ENCODE measurements at regions not wholly inside any gene's neighbourhood (a gene's known extent, or its start where the extent isn't known, plus 50 kb on each side); places are given as distances from the start of the nearest gene placed in this dataset.

DNA sequence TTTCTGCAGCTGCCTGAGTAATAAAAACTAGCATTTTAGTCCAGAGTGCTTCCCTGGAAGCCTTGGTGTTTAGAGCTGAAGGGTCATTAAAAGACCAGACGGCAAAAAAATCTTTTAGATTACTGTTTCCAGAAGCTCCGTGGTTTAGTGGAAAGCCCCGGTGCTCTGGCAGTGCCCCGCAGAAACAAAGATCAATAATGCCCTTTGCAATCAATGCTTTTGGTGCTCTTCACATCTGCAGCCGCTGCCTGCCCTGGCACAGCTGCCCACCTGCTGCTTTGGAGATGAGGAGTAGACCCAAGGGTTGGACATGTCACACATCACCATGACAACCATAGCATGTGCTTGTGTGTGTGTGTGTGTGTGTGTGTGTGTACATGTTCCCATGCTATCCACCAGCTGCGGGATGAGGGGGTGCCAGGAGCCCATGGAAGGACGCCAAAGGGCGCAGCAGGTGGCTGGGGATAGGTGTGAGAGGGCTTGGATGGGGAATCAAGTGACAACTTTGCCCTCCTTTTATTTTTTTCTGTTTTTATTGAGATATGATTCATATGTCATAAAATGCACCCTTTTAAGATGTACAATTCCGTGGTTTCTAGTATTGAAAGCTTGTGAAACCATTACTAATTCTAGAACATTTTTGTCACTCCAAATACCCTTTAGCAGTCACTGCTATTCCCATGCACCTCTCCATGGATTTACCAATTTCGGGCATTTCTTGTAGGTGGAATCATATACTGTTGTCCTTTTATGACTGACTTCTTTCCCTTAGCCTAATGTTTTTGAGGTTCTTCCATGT, 75.7 kb upstream of the KLHL25 start:
- Histone ChIP-seq H3K27me3 (ENCODE audit: insufficient read depth, low read length) (peaks cover 43% of the 10 kb centered on the region), H2AFZ (ENCODE audit: low read length, unreplicated experiment) (no peak overlapping the region), H3K36me3 (ENCODE audit: insufficient read depth, low read length) (no peaks in the 10 kb centered on the region), H3K27ac (ENCODE audit: low read depth, low read length) (no peak overlapping the region), H3K79me2 (ENCODE audit: control insufficient read depth, insufficient read depth, low read length, unreplicated experiment) (no peaks in the 10 kb centered on the region), H3K4me3 (ENCODE audit: low read depth, low read length) (no peak overlapping the region), H3K4me1 (ENCODE audit: control insufficient read depth, insufficient read depth, low read length, unreplicated experiment) (no peaks in the 10 kb centered on the region)

DNA sequence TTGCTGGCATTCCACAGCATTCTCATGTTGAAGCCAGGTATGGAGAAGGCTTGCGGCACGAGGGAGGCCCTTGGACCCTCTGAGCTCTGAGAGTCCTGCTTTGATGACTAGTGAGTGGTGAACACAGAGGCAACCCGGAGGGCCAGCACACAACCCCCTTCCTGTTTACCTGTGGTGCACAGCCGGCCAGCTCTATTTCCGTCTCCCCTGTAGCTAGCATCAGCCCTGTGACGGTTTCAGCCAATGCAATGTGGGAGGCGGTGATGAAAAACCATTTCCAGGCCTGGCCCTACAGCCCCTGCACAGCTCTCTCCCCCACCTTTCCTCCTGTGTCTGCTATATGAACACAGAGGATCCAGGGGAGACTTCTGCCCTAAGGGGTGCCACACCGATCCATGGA, 76.8 kb upstream of the KLHL25 start:
- Histone ChIP-seq H3K27me3 (ENCODE audit: insufficient read depth, low read length) (peaks cover 34% of the 10 kb centered on the region), H3K36me3 (ENCODE audit: insufficient read depth, low read length) (no peaks in the 10 kb centered on the region), H2AFZ (ENCODE audit: low read length, unreplicated experiment) (no peak overlapping the region), H3K79me2 (ENCODE audit: control insufficient read depth, insufficient read depth, low read length, unreplicated experiment) (no peaks in the 10 kb centered on the region), H3K4me1 (ENCODE audit: control insufficient read depth, insufficient read depth, low read length, unreplicated experiment) (no peaks in the 10 kb centered on the region), H3K27ac (ENCODE audit: low read depth, low read length) (no peak overlapping the region), H3K4me3 (ENCODE audit: low read depth, low read length) (no peak overlapping the region)

DNA sequence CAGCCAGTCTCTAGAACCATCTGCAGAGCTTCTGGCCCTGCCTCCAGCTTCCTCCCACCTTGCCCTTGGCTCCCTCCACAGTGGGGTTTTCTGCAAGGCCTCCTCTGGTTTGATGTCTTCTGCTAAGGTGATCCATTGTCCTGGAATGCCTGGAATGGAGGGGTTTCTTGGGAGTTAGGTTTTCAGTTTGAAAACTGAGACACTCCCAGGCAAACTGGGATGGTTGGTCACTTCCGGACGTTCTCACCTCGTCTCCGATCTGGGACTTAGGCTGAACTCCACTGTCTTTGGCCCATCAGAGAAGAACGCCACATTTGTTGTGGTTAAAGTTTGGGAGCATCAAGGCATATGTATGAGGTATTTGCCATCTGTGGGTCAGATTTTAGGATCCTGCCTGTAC, 77.4 kb upstream of the KLHL25 start:
- Histone ChIP-seq H3K27me3 (ENCODE audit: insufficient read depth, low read length) (peaks cover 33% of the 10 kb centered on the region), H3K4me3 (ENCODE audit: low read depth, low read length) (no peak overlapping the region), H3K36me3 (ENCODE audit: insufficient read depth, low read length) (no peaks in the 10 kb centered on the region), H3K79me2 (ENCODE audit: control insufficient read depth, insufficient read depth, low read length, unreplicated experiment) (no peaks in the 10 kb centered on the region), H3K4me1 (ENCODE audit: control insufficient read depth, insufficient read depth, low read length, unreplicated experiment) (no peaks in the 10 kb centered on the region), H2AFZ (ENCODE audit: low read length, unreplicated experiment) (no peak overlapping the region), H3K27ac (ENCODE audit: low read depth, low read length) (no peak overlapping the region)

DNA sequence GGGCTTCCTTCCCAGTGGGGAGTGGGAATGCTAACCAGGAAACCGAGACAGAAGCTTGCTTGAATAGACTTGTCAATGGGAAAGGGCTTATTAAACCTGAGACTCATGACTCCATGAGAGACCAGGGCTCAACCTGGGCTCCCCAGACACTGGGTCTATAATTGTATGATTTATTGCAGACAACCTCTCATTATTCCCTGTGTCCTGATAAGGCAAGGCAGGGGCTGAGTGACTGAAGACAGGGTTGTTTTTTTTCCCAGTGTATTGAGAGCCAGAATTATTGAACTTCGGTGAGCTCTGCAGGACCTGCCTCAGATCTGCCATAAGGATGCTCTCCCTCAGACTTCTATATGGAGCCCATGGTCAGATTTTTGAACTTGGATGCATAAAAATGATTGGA, 79.5 kb upstream of the KLHL25 start:
- no peak overlapping the region for H2AFZ ChIP-seq (ENCODE audit: low read length, unreplicated experiment)
- H3K4me3 ChIP-seq (ENCODE audit: low read depth, low read length): no peak overlapping the region
- no peaks in the 10 kb centered on the region for H3K36me3 ChIP-seq (ENCODE audit: insufficient read depth, low read length)
- peaks cover 28% of the 10 kb centered on the region for H3K27me3 ChIP-seq (ENCODE audit: insufficient read depth, low read length)
- H3K27ac ChIP-seq (ENCODE audit: low read depth, low read length): no peak overlapping the region
- no peaks in the 10 kb centered on the region for H3K79me2 ChIP-seq (ENCODE audit: control insufficient read depth, insufficient read depth, low read length, unreplicated experiment)
- H3K4me1 ChIP-seq (ENCODE audit: control insufficient read depth, insufficient read depth, low read length, unreplicated experiment): no peaks in the 10 kb centered on the region

DNA sequence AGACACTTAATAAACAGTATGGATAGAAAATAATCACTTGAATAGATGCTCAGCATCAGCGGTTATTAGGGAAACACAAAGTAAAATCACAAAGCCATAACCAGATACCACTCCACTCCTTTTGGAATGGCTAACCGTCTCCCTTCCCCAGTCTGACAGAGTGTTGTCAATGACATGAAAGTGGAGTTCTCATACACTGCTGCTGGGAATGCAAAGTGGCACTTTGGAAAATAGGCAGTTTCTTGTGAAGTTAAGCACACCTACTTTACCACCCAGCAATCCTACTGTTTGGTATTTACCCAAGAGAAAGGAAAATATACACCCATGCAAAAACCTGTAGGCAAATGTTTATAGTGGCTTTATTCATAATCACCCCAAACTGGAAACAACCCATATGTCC, 81.0 kb upstream of the KLHL25 start:
- Histone ChIP-seq H3K4me3 (ENCODE audit: low read depth, low read length) (no peak overlapping the region), H3K36me3 (ENCODE audit: insufficient read depth, low read length) (no peaks in the 10 kb centered on the region), H3K27me3 (ENCODE audit: insufficient read depth, low read length) (peaks cover 23% of the 10 kb centered on the region; the same call in 1 of the 2 replicates), H3K4me1 (ENCODE audit: control insufficient read depth, insufficient read depth, low read length, unreplicated experiment) (no peaks in the 10 kb centered on the region), H3K27ac (ENCODE audit: low read depth, low read length) (no peak overlapping the region), H3K79me2 (ENCODE audit: control insufficient read depth, insufficient read depth, low read length, unreplicated experiment) (no peaks in the 10 kb centered on the region), H2AFZ (ENCODE audit: low read length, unreplicated experiment) (no peak overlapping the region)

DNA sequence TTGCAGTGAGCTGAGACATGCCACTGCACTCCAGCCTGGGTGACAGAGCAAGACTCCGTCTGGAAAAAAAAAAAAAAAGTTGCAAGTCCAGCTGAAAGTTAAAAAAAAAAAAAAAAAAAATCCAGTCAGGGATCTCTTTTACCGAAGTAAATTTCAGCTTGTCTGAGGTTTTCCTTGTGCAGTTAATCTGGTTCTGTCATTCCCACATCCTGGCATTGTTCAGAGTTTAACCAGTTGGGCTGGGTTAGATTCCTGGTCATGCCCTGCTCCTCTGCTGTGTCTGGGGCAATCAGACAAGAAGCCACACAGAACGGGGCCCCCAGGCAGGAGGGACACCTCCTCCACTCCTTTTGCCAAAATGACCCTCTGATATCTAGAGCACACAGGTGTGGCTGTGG, 84.1 kb upstream of the KLHL25 start:
- Histone ChIP-seq H3K27ac (ENCODE audit: low read depth, low read length) (no peak overlapping the region), H3K4me1 (ENCODE audit: control insufficient read depth, insufficient read depth, low read length, unreplicated experiment) (no peaks in the 10 kb centered on the region), H3K27me3 (ENCODE audit: insufficient read depth, low read length) (peaks cover 18% of the 10 kb centered on the region; the same call in 1 of the 2 replicates), H3K36me3 (ENCODE audit: insufficient read depth, low read length) (no peaks in the 10 kb centered on the region), H2AFZ (ENCODE audit: low read length, unreplicated experiment) (no peak overlapping the region), H3K79me2 (ENCODE audit: control insufficient read depth, insufficient read depth, low read length, unreplicated experiment) (no peaks in the 10 kb centered on the region), H3K4me3 (ENCODE audit: low read depth, low read length) (no peak overlapping the region)

DNA sequence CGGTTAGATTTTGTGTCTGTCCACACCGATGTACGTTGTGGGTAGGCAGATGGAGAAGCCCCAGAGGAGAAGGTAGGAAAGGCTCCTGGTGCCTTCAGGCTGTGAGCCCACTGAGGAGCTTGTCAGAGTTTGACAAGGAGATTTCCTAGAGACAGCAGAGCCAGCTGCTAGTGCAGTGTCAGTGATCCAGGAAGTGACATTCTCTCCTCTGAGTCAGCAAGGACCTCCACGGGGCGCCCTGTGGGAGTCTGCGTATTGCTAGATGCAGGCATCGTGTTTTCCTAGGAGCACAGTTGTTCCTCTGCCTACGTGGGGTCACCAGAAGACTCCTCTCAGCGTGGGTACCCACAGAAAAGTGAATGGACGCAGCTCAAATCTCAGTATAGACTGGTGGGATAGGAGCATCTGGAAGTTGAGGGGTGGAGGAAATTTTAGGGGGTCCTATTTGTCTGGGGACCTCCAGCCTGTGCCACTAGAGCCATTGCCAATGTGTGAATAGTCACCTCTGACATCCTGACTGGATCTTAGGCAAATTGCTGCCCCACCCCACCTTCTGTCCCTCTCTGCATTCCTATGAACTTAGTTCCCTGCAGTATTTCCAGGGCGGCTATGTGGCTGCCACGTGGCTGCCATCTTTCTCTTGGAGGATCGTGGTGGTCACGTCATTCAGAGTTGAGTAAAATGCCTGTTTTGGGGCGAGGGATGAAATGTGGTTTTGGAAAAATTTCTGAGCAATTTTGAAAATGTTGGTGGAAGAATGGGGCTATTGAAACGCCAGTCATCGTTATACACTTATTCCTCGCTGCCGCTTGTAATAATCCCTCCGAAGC, 84.8 kb upstream of the KLHL25 start:
- H3K27me3 ChIP-seq (ENCODE audit: insufficient read depth, low read length): peaks cover 17% of the 10 kb centered on the region; the same call in 1 of the 2 replicates
- no peak overlapping the region for H3K4me3 ChIP-seq (ENCODE audit: low read depth, low read length)
- H3K27ac ChIP-seq (ENCODE audit: low read depth, low read length): no peak overlapping the region
- no peak overlapping the region for H2AFZ ChIP-seq (ENCODE audit: low read length, unreplicated experiment)
- H3K79me2 ChIP-seq (ENCODE audit: control insufficient read depth, insufficient read depth, low read length, unreplicated experiment): no peaks in the 10 kb centered on the region
- H3K36me3 ChIP-seq (ENCODE audit: insufficient read depth, low read length): no peaks in the 10 kb centered on the region
- H3K4me1 ChIP-seq (ENCODE audit: control insufficient read depth, insufficient read depth, low read length, unreplicated experiment): no peaks in the 10 kb centered on the region

DNA sequence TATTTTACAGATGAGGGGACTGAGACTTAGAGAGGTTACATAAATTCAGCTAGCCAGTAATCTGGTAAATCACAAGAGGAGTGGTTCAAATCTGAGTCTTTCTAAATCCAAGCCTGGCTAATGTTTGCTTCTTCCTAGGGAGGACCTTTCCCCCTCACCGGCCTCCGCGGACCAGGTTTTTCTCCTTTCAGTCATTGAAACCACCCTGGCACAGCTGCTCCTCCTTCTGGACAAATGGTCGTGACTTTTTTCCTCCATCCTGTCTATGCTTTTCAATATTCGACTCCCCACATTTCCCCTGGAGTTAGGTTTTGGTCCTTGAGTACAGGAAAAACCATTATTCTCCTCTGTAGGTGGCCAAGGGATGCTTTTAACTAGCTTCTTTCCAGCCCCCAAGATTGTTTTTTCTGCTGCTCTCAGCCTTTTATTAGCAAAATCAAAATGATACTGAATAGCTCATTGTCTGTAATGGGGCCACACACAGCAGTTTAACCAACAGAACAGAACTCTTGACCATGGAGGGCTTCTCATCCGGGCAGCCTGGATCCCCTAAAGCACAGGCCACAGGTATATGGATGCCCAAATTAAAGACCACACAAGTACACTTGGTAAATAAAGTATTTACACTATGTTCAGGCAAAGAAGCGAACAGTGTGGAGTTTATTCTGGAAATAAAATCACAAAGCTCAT, 85.9 kb upstream of the KLHL25 start:
- Histone ChIP-seq H2AFZ (ENCODE audit: low read length, unreplicated experiment) (no peak overlapping the region), H3K36me3 (ENCODE audit: insufficient read depth, low read length) (no peaks in the 10 kb centered on the region), H3K79me2 (ENCODE audit: control insufficient read depth, insufficient read depth, low read length, unreplicated experiment) (no peaks in the 10 kb centered on the region), H3K27ac (ENCODE audit: low read depth, low read length) (no peak overlapping the region), H3K4me3 (ENCODE audit: low read depth, low read length) (no peak overlapping the region), H3K27me3 (ENCODE audit: insufficient read depth, low read length) (peaks cover 17% of the 10 kb centered on the region; the same call in 1 of the 2 replicates), H3K4me1 (ENCODE audit: control insufficient read depth, insufficient read depth, low read length, unreplicated experiment) (no peaks in the 10 kb centered on the region)

DNA sequence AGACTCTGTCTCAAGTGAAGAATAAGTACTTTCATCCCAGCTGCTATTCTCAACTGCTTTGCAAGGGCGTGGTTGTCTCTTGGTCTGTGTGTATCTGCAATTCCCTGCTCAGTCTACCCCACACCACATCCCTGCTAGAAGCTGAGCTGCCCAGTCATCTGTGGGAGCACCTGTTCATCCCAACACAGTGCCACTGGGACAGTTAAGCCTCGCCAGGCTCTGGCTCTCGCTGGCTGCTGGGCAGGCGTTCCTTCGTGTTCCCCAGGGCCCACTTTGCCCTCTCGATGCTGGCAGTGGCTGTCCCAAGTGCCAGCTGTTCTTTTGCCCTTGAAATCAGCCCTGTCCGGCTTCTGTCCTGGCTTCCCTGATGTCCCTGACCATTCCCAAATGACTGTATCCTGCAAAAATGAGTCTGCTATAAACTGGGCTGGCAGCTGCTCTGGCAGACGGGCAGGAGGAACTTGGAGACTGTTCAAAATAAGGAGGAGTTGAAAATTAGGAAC, 91.6 kb upstream of the KLHL25 start:
- Histone ChIP-seq H3K4me1 (ENCODE audit: control insufficient read depth, insufficient read depth, low read length, unreplicated experiment) (no peaks in the 10 kb centered on the region), H3K27ac (ENCODE audit: low read depth, low read length) (no peak overlapping the region), H3K79me2 (ENCODE audit: control insufficient read depth, insufficient read depth, low read length, unreplicated experiment) (no peaks in the 10 kb centered on the region), H3K4me3 (ENCODE audit: low read depth, low read length) (no peak overlapping the region), H3K36me3 (ENCODE audit: insufficient read depth, low read length) (no peaks in the 10 kb centered on the region), H3K27me3 (ENCODE audit: insufficient read depth, low read length) (peaks cover 29% of the 10 kb centered on the region; the same call in 1 of the 2 replicates), H2AFZ (ENCODE audit: low read length, unreplicated experiment) (no peak overlapping the region)

DNA sequence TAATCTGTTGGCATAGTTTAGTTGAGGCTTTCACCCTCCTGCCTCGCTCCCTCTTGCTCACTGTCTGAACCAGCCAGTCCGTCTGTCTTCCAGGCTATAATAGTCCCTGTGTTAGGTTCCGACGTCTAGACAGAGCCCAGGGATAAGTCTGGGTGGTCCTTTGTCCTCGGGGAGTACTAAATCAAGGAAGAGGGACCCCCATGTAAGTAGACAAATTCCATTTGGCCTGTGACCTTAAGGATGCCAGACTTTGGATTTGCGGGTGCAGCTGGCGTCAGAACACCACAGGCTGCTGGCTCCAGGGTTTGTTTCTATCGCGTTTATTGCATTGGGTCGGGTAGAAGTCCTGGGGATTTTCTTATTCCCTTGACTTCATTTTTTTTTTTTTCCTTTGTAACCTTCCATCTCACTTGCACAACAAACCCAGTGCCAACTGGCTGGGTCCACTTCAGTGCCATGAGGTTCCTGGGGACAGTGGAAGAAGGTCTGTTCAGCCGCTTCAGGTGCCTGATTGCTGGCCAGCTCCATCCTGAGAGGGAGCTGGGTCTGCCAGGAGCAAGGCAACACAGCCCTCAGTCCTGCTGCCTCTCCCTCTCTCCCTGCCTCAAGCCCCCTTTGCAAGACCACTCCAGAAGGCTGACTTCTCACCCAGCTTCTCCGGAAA, 95.4 kb upstream of the KLHL25 start:
- Histone ChIP-seq H3K27ac (ENCODE audit: low read depth, low read length) (no peak overlapping the region), H3K79me2 (ENCODE audit: control insufficient read depth, insufficient read depth, low read length, unreplicated experiment) (no peaks in the 10 kb centered on the region), H3K27me3 (ENCODE audit: insufficient read depth, low read length) (peaks cover 29% of the 10 kb centered on the region), H3K4me3 (ENCODE audit: low read depth, low read length) (no peak overlapping the region), H2AFZ (ENCODE audit: low read length, unreplicated experiment) (no peak overlapping the region), H3K4me1 (ENCODE audit: control insufficient read depth, insufficient read depth, low read length, unreplicated experiment) (no peaks in the 10 kb centered on the region), H3K36me3 (ENCODE audit: insufficient read depth, low read length) (no peaks in the 10 kb centered on the region)
